ENCODE measurements at regions not wholly inside any gene's neighbourhood (a gene's known extent, or its start where the extent isn't known, plus 50 kb on each side); places are given as distances from the start of the nearest gene placed in this dataset.

DNA sequence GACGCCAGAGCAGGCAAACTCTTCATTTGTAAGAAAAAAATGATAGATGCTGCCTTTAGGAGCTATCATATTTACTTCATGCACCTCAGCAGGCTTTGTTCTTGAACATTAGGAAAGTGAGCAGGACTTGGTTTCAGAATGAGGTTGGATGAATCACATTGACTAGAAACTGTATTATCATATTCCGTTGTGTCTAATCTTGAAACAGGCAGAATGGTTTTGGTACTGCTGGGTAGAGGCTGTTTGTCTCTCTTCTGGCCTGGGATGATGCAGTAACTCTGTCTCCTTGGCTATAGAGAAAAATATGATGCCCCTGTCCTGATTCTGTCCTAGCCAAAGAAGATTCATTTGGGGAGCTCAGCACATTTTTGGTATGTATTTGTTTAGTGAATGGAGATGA lies 344.2 kb upstream of the GRM7 start:
- no peak for DNase-seq (ENCODE audit: low read depth)

DNA sequence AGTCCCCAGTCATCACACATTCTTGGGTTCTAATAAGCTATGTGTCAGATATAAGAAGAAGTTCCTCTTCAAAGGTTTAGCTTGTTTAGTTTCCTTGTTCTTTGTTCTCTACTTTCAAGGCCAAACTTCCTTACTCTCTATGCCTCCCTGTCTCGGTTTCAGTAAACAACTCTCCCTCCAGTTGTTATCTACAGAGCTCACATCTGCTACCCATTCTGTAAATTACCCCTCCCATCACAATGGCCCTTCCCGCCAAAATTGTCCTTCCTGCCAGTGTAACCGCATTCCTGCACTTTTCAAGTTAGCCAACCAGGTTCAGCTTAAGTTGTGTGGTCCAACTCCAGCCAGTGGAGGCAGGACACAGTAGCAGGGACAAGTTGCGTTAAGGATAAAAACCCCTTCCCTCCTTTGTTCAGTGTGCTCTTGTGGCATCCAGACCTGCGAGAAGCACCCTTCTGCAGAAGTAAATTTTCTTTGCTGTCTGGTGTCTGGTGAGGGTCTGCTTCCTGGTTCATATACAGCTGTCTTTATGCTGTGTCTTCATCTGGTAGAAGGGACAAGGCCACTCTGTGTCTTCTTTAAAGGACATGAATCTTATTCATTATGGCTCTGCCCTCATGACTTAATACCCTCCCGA lies 342.1 kb upstream of the GRM7 start:
- DNase-seq (ENCODE audit: low read depth): no peak

DNA sequence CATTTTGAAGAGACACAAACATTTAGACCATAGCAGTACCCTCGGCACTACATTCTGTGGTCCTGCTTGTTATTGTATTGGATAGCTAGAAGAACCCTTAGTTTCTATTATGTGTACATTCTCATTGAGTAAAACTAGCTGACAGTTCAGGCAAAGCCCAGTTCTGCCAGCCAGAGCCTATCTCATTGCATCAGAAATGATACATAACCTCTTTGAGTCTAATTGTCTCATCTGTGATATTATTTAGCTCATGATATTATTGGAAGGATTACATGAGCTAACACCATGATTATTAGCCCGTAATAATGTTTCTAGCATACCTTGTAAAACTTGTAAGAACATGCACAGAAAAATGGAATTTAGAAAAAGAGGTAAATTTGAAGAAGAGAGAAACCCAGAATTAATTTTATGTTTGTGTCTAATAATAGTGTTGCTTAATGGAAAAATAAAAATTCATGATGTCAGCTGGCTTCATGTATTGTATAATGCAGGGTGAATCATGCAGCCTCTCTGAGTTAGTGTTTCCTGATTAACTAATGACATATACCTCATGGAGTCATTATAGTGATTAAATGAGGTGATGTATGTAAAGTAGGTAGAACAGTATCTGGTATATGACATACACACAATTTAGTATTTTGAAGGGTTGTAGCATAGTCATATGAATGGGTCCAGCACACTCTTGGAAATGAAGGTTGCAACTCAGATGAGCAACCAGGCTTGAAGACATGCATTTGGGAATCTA lies 339.4 kb upstream of the GRM7 start:
- no peak for DNase-seq (ENCODE audit: low read depth)

GRCh38 chr3:6522191-6522590 lies 338.7 kb upstream of the GRM7 start:
- no peak for DNase-seq (ENCODE audit: low read depth)

GRCh38 chr3:6523043-6523442 lies 337.9 kb upstream of the GRM7 start:
- DNase-seq (ENCODE audit: low read depth): no peak

- DNase-seq (ENCODE audit: low read depth): no peak
Observed at GRCh38 chr3:6524479-6524878, 336.4 kb upstream of the GRM7 start.

GRCh38 chr3:6526321-6526720 lies 334.6 kb upstream of the GRM7 start:
- no peak for DNase-seq (ENCODE audit: low read depth)

GRCh38 chr3:6526861-6527260 lies 334.1 kb upstream of the GRM7 start:
- DNase-seq (ENCODE audit: low read depth): no peak

GRCh38 chr3:6528951-6529350 lies 332.0 kb upstream of the GRM7 start:
- no peak for DNase-seq (ENCODE audit: low read depth)

GRCh38 chr3:6531153-6531552 lies 329.8 kb upstream of the GRM7 start:
- no peak for DNase-seq (ENCODE audit: low read depth)

DNA sequence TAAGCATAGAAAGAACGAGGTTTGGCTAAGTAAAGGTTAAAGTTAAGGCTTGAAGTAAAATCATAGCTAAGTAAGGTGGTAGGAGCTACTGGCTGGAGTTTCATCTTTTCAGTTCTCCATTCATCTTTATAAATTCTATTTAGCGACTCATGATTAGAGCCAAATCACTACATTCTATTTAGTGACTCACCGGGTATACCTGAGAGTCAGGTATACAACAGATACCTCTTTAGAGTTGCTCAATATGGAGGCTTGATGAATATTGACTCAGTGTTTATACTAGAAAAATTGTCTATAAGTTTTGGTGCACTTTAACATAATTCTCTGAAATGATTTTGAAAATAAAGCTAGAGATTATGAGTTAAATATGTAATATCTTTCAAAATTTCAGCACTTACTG lies 328.8 kb upstream of the GRM7 start:
- no peak for DNase-seq (ENCODE audit: low read depth)

- no peak for DNase-seq (ENCODE audit: low read depth)
Observed at GRCh38 chr3:6540981-6541380, 319.9 kb upstream of the GRM7 start.

- no peak for DNase-seq (ENCODE audit: low read depth)
Observed at GRCh38 chr3:6542795-6543194, 318.1 kb upstream of the GRM7 start.

GRCh38 chr3:6549296-6549695 lies 311.6 kb upstream of the GRM7 start:
- no peak for DNase-seq (ENCODE audit: low read depth)

GRCh38 chr3:6551165-6551564 lies 309.8 kb upstream of the GRM7 start:
- DNase-seq (ENCODE audit: low read depth): no peak

DNA sequence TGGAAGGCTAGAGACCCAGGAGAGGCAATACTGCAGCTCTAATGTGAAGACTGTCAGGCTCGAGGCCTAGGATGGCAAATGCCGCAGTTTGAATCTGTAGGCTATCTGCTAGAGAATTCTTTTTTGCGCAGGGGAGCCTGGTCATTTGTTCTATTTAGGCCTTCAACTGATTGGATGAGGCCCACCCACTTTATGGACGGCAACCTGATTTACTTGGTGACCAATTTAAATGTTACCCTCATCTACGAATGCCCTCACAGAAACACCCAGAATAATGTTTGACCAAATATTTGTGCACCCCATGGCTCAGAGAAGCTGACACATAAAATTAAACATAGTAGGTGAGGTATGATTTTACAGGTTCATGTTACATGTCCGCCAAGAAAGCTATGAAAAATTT lies 300.7 kb upstream of the GRM7 start:
- no peak for DNase-seq (ENCODE audit: low read depth)

GRCh38 chr3:6567241-6567640 lies 293.7 kb upstream of the GRM7 start:
- no peak for DNase-seq (ENCODE audit: low read depth)

DNA sequence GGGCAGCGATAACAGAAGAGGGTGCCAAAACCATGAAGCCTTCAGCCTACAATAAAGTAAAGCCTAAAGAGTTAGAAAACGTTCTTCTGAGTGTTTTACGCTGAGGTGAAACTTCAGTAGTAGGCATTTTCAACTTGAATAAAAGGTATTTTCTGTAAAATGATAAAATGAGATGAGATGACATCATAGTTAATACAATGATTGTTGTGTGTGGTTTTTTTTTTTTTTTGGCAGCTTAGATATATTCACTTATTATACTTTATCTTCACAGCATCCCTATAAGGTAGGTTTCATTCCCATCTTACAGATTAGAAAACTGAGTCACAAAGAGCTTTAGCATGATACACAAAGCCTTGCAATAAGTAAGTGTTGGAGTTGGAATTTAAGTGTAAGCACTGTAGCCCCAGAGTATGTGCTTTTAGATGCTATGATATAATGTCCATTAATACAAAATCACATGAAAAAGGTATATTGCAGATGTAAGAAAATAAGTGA lies 291.9 kb upstream of the GRM7 start:
- no peak for DNase-seq (ENCODE audit: low read depth)

GRCh38 chr3:6571448-6571847 lies 289.5 kb upstream of the GRM7 start:
- DNase-seq (ENCODE audit: low read depth): no peak

- DNase-seq (ENCODE audit: low read depth): no peak
Observed at GRCh38 chr3:6577584-6577983, 283.3 kb upstream of the GRM7 start.

DNA sequence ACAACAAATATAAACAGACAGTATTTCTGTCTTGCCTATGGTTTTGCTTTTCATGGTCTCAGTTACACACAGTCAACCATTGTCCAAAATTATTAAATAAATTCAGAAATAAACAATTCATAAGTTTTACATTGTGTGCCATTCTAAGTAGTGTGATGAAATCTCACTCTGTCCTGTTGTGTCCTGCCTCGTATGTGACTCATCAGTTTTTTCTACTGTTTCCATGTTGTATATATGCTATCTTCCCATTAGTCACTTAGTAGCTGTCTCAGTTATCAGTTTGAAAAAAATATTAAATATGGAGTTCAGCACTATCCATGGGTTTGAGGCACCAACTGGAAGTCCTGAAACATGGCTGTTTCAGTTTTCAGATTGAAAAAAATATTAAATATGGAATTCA lies 282.4 kb upstream of the GRM7 start:
- no peak for DNase-seq (ENCODE audit: low read depth)

GRCh38 chr3:6580808-6581207 lies 280.1 kb upstream of the GRM7 start:
- DNase-seq (ENCODE audit: low read depth): no peak

GRCh38 chr3:6585360-6585759 lies 275.6 kb upstream of the GRM7 start:
- DNase-seq (ENCODE audit: low read depth): no peak

DNA sequence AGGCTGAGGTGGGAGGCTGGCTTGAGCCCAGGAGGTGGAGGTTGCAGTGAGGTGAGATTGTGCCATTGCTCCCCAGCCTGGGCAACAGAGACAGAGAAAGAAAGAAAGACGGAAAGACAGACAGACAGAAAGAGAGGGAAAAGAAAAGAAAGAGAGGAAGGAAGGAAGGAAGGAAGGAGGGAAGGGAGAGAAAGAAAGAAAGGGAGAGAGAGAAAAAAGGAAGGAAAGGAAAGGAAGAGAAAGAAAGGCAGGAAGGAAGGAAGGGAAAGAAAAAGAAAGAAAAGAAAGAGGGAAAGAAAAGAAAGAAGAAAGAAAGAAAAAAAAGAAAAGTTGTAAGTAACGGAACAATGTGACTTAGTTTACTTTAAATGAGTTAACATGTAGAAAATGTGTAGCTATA lies 260.7 kb upstream of the GRM7 start:
- DNase-seq (ENCODE audit: low read depth): no peak

Data from GM04503 (cell line).